ENCODE measurements at regions not wholly inside any gene's neighbourhood (a gene's known extent, or its start where the extent isn't known, plus 50 kb on each side); places are given as distances from the start of the nearest gene placed in this dataset.

DNA sequence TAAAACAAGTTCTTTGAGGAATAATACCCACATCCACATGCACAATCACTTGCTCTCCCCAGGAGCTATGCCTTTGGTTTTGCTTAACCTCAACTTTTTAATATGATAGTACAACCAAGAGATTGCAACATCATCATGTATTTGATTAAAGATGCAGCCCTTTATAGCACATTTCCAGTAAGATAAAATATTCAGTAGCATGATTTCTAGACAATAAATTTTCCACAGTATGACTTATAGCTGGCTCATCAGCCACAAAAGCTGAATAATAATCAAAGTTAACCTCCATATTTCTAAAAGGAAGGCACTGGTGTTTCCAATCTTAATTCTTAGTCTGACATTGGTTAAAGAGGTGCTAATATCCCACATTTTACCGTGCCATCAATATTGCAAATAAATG lies 622.5 kb downstream of the TBL1XR1 start:
- TF ChIP-seq, protein P1, sequence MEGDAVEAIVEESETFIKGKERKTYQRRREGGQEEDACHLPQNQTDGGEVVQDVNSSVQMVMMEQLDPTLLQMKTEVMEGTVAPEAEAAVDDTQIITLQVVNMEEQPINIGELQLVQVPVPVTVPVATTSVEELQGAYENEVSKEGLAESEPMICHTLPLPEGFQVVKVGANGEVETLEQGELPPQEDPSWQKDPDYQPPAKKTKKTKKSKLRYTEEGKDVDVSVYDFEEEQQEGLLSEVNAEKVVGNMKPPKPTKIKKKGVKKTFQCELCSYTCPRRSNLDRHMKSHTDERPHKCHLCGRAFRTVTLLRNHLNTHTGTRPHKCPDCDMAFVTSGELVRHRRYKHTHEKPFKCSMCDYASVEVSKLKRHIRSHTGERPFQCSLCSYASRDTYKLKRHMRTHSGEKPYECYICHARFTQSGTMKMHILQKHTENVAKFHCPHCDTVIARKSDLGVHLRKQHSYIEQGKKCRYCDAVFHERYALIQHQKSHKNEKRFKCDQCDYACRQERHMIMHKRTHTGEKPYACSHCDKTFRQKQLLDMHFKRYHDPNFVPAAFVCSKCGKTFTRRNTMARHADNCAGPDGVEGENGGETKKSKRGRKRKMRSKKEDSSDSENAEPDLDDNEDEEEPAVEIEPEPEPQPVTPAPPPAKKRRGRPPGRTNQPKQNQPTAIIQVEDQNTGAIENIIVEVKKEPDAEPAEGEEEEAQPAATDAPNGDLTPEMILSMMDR (IDR thresholded peaks at IDR 0.05) = no peak
- no peak for TF ChIP-seq POLR2A (IDR thresholded peaks at IDR 0.05)

All from thyroid gland (tissue), 4 donors.